CD4-positive, CD25-positive, alpha-beta regulatory T cell (primary cell): ENCODE measurements at regions not wholly inside any gene's neighbourhood (a gene's known extent, or its start where the extent isn't known, plus 50 kb on each side); places are given as distances from the start of the nearest gene placed in this dataset.

ENCODE experiments used
- ATAC-seq, 2 donors: fragments of 150-1000 bp; cut with Tn5 transposase; one replicate each; pipeline ENCODE4 v1.10.0; 2021; ENCODE audit warnings: low read depth in 2 of 2, moderate number of reproducible peaks in 2 of 2, moderate library complexity in 1 of 2
- DNase-seq, 3 donors: peaks; one replicate each; pipeline versions ENCODE4 v3.0.0 to v3.0.0-alpha.2; 2012 to 2022; ENCODE audit warnings: mixed read lengths in 1 of 3
- H3K27ac ChIP-seq: one replicate; pipeline ENCODE4 v1.7.0; 2013; ENCODE audit warnings: mild to moderate bottlenecking, low read length; ENCODE audit not compliant: insufficient read depth, poor library complexity, severe bottlenecking
- H3K27me3 ChIP-seq: one replicate; pipeline ENCODE4 v1.7.0; 2013; ENCODE audit warnings: low read length; ENCODE audit not compliant: control insufficient read depth, insufficient read depth
- H3K36me3 ChIP-seq: one replicate; pipeline ENCODE4 v1.7.0; 2013; ENCODE audit warnings: mild to moderate bottlenecking, low read length, moderate library complexity; ENCODE audit not compliant: control insufficient read depth, insufficient read depth
- H3K4me1 ChIP-seq: 2 replicates; pipeline ENCODE4 v1.7.0; 2013; ENCODE audit warnings: mild to moderate bottlenecking, low read length; ENCODE audit not compliant: insufficient read depth, control insufficient read depth, poor library complexity, severe bottlenecking
- H3K4me3 ChIP-seq: one replicate; pipeline ENCODE4 v1.7.0; 2013; ENCODE audit warnings: low read depth, mild to moderate bottlenecking, low read length, moderate library complexity
- H3K9me3 ChIP-seq, 2 experiments: 1 replicate in 1 of 2; 2 replicates in 1 of 2; pipeline ENCODE4 v1.7.0; 2013; ENCODE audit warnings: low read length in 2 of 2, mild to moderate bottlenecking in 1 of 2, moderate library complexity in 1 of 2; ENCODE audit not compliant: control insufficient read depth in 2 of 2
- H3K27ac Mint-ChIP-seq, 3 donors: one replicate each; pipeline ENCODE4 v1.8.0; 2020 to 2022; ENCODE audit warnings: mild to moderate bottlenecking in 3 of 3, mixed read lengths in 3 of 3, moderate library complexity in 2 of 3
- H3K27me3 Mint-ChIP-seq: one replicate; pipeline ENCODE4 v1.8.0; 2022; ENCODE audit warnings: mild to moderate bottlenecking, mixed read lengths
- H3K36me3 Mint-ChIP-seq: one replicate; pipeline ENCODE4 v1.8.0; 2020; ENCODE audit warnings: mixed read lengths
- H3K4me1 Mint-ChIP-seq, 4 donors: one replicate each; pipeline ENCODE4 v1.8.0; 2020 to 2022; ENCODE audit warnings: mixed read lengths in 4 of 4, mild to moderate bottlenecking in 1 of 4
- H3K4me3 Mint-ChIP-seq, 4 donors: one replicate each; pipeline ENCODE4 v1.8.0; 2020 to 2022; ENCODE audit warnings: mild to moderate bottlenecking in 4 of 4, mixed read lengths in 4 of 4, moderate library complexity in 3 of 4
- H3K9me3 Mint-ChIP-seq, 7 donors: one replicate each; pipeline ENCODE4 v1.8.0; 2020 to 2022; ENCODE audit warnings: mixed read lengths in 7 of 7, mild to moderate bottlenecking in 3 of 7, moderate library complexity in 2 of 7

DNA sequence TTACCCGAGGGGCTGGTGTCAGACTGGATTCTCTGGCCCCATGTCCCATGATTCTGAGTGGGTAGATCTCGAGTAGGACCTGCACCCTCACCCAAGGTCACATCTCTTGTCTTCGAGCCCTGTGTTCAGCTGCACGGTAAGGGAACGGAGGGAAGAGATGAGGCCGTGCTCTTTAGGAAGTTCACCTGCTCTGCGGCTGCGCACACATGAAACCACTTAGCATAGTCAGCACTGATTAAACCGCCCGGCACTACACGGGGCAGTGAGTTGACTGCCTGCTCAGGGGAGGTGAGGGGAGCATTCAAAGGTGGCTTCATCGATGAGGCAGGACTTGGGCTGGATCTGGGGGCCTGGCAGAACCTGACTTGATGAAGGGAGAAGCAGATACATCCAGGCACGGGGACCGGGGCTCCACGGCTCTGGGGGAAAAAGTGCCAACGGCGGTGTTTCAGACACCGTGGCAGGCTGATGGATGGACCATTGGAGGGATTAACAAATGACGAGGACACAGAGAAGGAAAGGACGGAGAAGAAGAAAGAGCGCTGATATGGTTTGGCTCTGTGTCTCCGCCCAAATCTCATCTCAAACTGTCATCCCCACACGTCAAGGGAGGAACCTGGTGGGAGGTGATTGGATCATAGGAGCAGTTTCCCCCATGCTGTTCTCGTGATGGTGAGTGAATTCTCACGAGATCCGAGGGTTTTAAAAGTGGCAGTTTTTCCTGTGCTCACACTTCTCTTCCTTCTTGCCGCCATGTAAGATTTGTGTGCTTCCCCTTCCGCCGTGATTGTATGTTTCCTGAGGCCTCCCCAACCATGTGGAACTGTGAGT is 248.6 kb downstream of the CYP26B1 start:
- H3K27me3 ChIP-seq, result no peaks in the 10 kb centered on the region
- H3K27ac Mint-ChIP-seq, result no peak overlapping the region
- no peaks in the 10 kb centered on the region for H3K27me3 Mint-ChIP-seq
- H3K4me3 Mint-ChIP-seq, result no peak overlapping the region
- H3K4me3 ChIP-seq, result no peak overlapping the region
- no peak for ATAC-seq
- no peaks in the 10 kb centered on the region for H3K9me3 ChIP-seq
- H3K4me1 Mint-ChIP-seq, result no peaks in the 10 kb centered on the region
- peaks cover 0 to 4% (median 0%) of the 10 kb centered on the region in 7 donors for H3K9me3 Mint-ChIP-seq
- no peaks in the 10 kb centered on the region for H3K36me3 ChIP-seq
- H3K36me3 Mint-ChIP-seq, result no peaks in the 10 kb centered on the region
- H3K4me1 ChIP-seq, result no peaks in the 10 kb centered on the region
- H3K27ac ChIP-seq, result no peak overlapping the region
- DNase-seq, result no peak

DNA sequence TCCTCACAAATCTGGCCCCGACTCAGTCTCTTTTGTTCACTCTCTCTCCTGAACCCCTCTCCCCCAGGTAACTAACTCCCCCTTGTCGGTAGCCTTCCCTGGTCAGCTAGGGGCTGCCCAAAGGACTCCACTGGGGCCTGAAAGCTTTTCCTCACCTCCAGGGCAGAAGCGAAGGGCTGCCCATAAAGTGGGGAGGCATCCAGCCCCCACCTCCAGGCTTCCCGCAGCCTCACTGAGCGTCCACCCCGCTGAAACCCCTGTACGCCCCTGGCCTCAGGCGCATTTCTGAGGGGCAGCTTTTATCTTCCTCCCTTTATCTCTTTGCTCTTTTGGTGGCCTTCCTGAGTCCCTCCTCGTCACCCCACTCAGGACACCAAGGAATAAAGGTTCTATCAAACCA is 249.3 kb downstream of the CYP26B1 start:
- DNase-seq (no peak), ATAC-seq (no peak)
- Histone ChIP-seq H3K36me3 (no peaks in the 10 kb centered on the region), H3K4me1 (no peaks in the 10 kb centered on the region), H3K4me3 (no peak overlapping the region), H3K27me3 (no peaks in the 10 kb centered on the region), H3K9me3 (no peaks in the 10 kb centered on the region), H3K27ac (no peak overlapping the region)
- peaks cover 0 to 4% (median 0%) of the 10 kb centered on the region in 7 donors for H3K9me3 Mint-ChIP-seq
- H3K36me3 Mint-ChIP-seq, result no peaks in the 10 kb centered on the region
- H3K4me1 Mint-ChIP-seq, result no peaks in the 10 kb centered on the region
- H3K4me3 Mint-ChIP-seq, result no peak overlapping the region
- no peak overlapping the region for H3K27ac Mint-ChIP-seq
- peaks cover 2% of the 10 kb centered on the region for H3K27me3 Mint-ChIP-seq

DNA sequence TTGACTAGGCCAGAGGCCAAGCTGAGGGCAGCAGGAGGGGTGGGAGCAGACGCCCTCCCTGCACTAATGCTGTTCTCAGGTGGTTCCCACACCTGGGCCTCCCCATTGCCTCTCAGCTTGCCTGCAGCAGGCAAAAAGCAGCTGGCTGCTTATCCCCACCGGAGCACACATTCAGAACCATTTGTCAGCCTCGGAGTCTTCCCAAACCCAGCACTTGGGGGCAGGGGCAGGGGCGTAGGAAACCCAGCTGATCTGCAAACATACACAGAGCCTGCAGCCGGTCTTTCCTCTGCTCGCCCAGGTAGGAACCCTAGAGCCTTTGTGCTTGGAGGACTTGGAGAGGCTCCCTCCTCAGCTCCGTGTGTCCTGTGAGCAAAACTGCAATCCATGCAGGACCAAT is 249.8 kb downstream of the CYP26B1 start:
- H3K4me3 Mint-ChIP-seq, result no peak overlapping the region
- no peaks in the 10 kb centered on the region for H3K4me1 Mint-ChIP-seq
- ATAC-seq, result no peak
- H3K27me3 Mint-ChIP-seq, result peaks cover 4% of the 10 kb centered on the region
- no peak overlapping the region for H3K27ac ChIP-seq
- H3K9me3 Mint-ChIP-seq, result peaks cover 0 to 4% (median 0%) of the 10 kb centered on the region in 7 donors
- no peaks in the 10 kb centered on the region for H3K36me3 Mint-ChIP-seq
- no peak for DNase-seq
- no peak overlapping the region for H3K27ac Mint-ChIP-seq
- H3K36me3 ChIP-seq, result no peaks in the 10 kb centered on the region
- H3K4me3 ChIP-seq, result no peak overlapping the region
- no peaks in the 10 kb centered on the region for H3K27me3 ChIP-seq
- H3K9me3 ChIP-seq, result no peaks in the 10 kb centered on the region
- no peaks in the 10 kb centered on the region for H3K4me1 ChIP-seq

DNA sequence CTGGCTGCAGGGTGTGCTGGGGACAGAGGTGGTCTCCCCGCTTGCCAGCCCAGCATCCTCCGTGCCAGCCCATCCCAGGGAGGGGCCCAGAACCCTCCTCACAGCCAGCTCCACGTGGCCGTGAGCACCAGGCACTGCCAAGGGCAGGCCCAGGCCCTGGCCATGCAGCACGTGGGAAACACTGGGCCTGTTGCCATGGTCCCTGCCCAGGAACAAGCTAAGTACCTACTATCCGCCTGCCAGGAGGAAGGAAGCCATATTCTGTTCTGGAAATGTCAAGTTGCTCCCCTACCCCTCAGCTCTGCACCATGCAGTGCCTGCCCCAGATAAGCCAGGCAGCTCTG is 250.6 kb downstream of the CYP26B1 start:
- Mint-ChIP-seq H3K36me3 (no peaks in the 10 kb centered on the region), H3K4me3 (no peak overlapping the region), H3K4me1 (no peaks in the 10 kb centered on the region), H3K27me3 (peaks cover 4% of the 10 kb centered on the region), H3K9me3 (peaks cover 0 to 4% (median 0%) of the 10 kb centered on the region in 7 donors), H3K27ac (no peak overlapping the region)
- no peaks in the 10 kb centered on the region for H3K4me1 ChIP-seq
- no peaks in the 10 kb centered on the region for H3K27me3 ChIP-seq
- H3K9me3 ChIP-seq, result no peaks in the 10 kb centered on the region
- H3K4me3 ChIP-seq, result no peak overlapping the region
- no peak overlapping the region for H3K27ac ChIP-seq
- H3K36me3 ChIP-seq, result no peaks in the 10 kb centered on the region
- DNase-seq, result no peak
- no peak for ATAC-seq

DNA sequence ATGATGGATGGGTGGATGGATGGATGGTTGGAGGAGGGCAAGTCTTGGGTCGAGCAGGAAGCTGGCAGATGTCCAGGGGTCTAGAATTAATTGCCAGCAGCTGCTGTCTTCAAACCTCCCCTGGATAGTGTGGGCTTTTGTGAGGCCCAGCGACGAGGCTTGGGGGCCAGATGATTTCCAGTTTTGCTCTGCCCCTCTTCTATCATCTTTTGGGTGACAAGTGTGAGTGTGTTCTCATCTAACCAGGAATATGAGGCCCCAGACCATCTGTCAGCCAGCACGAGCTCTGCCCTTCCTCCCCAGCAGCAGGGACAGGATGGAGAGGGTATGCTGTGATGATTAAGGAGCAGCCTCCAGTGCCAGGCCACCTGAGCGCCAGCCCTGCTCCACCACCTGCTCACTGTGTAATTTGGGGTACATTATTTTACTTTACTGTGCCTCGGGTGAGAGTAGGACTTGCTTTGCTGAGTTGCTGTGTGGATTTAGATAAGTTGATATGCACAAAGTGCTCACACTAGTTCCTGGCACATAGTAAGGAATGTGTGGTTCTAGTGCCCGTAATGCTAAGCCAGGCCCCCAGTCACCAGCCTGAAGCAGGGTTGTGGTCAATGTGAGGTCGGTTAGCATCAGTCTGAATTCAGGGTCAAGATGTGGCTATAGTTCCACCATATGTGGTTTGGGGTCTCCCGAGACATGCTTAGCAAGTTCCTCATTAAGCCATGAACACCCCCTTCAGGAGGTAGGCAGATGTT is 251.1 kb downstream of the CYP26B1 start:
- Mint-ChIP-seq H3K27ac (no peak overlapping the region), H3K4me3 (no peak overlapping the region), H3K27me3 (peaks cover 4% of the 10 kb centered on the region), H3K9me3 (peaks cover 0 to 4% (median 0%) of the 10 kb centered on the region in 7 donors), H3K36me3 (no peaks in the 10 kb centered on the region), H3K4me1 (no peaks in the 10 kb centered on the region)
- no peak overlapping the region for H3K4me3 ChIP-seq
- no peak overlapping the region for H3K27ac ChIP-seq
- no peaks in the 10 kb centered on the region for H3K36me3 ChIP-seq
- no peak for ATAC-seq
- H3K9me3 ChIP-seq, result no peaks in the 10 kb centered on the region
- no peak for DNase-seq
- H3K4me1 ChIP-seq, result no peaks in the 10 kb centered on the region
- H3K27me3 ChIP-seq, result no peaks in the 10 kb centered on the region

DNA sequence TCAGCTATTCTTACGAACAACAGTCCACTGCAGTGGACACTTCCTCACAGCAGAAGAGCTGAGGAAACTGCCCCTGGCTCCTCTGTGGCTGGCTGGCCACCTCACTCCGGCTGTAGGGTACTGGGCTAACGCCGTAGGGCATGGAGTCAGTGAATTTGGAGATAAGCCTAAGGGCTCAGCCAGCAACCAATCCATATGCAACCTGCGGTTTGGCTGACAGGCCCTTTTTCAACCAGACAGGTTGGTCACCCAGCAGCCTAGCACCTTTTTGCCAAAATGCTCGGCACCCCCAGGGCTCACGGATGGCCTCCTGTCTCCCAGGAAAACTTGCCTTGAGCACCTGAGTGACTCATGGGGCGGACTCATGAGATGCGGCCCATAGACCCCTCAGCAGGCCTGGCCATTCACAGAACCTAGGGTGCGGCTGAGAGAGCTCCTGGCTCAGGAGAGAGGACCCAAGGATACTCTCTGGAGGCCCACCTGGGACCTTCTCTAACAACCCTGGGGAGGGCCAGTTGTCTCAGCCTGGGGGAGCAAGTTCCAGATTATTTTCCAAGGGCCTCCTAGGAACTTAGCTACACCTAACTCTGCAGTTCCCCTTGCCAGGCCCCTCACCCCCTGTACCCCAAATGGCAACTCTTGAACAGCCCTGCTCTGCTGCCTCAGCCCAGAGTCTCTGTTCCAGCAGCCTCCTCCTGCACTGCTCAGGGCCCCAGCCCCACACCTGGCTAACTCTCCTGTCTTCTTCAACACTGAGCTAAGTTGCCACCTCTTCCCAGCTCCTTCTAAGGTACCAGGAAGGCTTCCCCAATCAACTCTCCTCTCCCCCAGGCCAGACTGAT is 252.1 kb downstream of the CYP26B1 start:
- no peaks in the 10 kb centered on the region for H3K36me3 Mint-ChIP-seq
- H3K27ac ChIP-seq, result no peak overlapping the region
- no peak for ATAC-seq
- H3K27me3 Mint-ChIP-seq, result peaks cover 8% of the 10 kb centered on the region
- no peaks in the 10 kb centered on the region for H3K9me3 ChIP-seq
- no peak overlapping the region for H3K4me3 ChIP-seq
- H3K4me1 ChIP-seq, result no peaks in the 10 kb centered on the region
- H3K36me3 ChIP-seq, result no peaks in the 10 kb centered on the region
- no peaks in the 10 kb centered on the region for H3K4me1 Mint-ChIP-seq
- peaks cover 0 to 4% (median 0%) of the 10 kb centered on the region in 7 donors for H3K9me3 Mint-ChIP-seq
- no peak overlapping the region for H3K27ac Mint-ChIP-seq
- DNase-seq, result no peak
- no peak overlapping the region for H3K4me3 Mint-ChIP-seq
- H3K27me3 ChIP-seq, result no peaks in the 10 kb centered on the region

DNA sequence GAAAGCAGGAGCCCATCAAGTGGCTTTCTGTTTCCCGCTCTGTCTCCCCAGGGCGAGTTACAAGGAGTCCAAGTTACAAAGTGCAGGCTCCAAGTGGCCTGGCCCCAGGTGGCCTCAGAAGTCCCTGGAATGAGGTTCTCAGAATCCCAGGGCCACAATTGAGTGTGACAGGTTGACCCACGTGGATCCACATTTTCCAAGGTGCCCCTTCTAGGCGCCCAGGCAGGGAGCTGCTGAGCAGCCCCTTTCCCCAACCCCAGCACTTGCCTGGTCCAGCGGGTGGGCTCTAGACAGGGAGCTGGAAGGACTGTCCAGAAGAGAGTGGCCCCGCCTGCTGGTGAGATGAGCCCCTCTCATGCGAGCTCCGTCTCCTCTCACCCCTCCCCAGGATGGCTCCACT is 253.4 kb downstream of the CYP26B1 start:
- DNase-seq, result no peak
- no peaks in the 10 kb centered on the region for H3K4me1 Mint-ChIP-seq
- no peaks in the 10 kb centered on the region for H3K36me3 Mint-ChIP-seq
- no peaks in the 10 kb centered on the region for H3K27me3 ChIP-seq
- no peak overlapping the region for H3K27ac Mint-ChIP-seq
- no peaks in the 10 kb centered on the region for H3K4me1 ChIP-seq
- no peaks in the 10 kb centered on the region for H3K36me3 ChIP-seq
- H3K4me3 ChIP-seq, result no peak overlapping the region
- H3K27ac ChIP-seq, result no peak overlapping the region
- peaks cover 8% of the 10 kb centered on the region for H3K27me3 Mint-ChIP-seq
- ATAC-seq, result no peak
- H3K4me3 Mint-ChIP-seq, result no peak overlapping the region
- peaks cover 0 to 2% (median 0%) of the 10 kb centered on the region in 7 donors for H3K9me3 Mint-ChIP-seq
- no peaks in the 10 kb centered on the region for H3K9me3 ChIP-seq
